HL-60 (cell line): ENCODE measurements at regions not wholly inside any gene's neighbourhood (a gene's known extent, or its start where the extent isn't known, plus 50 kb on each side); places are given as distances from the start of the nearest gene placed in this dataset.

Source experiments
- POLR2AphosphoS5 ChIP-seq: IDR thresholded peaks from 2 replicates; pipeline ENCODE4 v1.6.1; 2012; ENCODE audit warnings: low read depth
- REST ChIP-seq: IDR thresholded peaks from 2 replicates; pipeline ENCODE4 v1.6.1; 2012; ENCODE audit warnings: low read depth; ENCODE audit not compliant: insufficient replicate concordance
- TF ChIP-seq, protein P1 (sequence below): IDR thresholded peaks from one replicate; pipeline ENCODE4 v1.5.1; 2011; ENCODE audit warnings: low read length, control low read depth, inconsistent platforms; ENCODE audit not compliant: insufficient read depth

GRCh38 chr11:87820011-87820410 lies 355.2 kb downstream of the RAB38 start:
- TF ChIP-seq, protein P1, sequence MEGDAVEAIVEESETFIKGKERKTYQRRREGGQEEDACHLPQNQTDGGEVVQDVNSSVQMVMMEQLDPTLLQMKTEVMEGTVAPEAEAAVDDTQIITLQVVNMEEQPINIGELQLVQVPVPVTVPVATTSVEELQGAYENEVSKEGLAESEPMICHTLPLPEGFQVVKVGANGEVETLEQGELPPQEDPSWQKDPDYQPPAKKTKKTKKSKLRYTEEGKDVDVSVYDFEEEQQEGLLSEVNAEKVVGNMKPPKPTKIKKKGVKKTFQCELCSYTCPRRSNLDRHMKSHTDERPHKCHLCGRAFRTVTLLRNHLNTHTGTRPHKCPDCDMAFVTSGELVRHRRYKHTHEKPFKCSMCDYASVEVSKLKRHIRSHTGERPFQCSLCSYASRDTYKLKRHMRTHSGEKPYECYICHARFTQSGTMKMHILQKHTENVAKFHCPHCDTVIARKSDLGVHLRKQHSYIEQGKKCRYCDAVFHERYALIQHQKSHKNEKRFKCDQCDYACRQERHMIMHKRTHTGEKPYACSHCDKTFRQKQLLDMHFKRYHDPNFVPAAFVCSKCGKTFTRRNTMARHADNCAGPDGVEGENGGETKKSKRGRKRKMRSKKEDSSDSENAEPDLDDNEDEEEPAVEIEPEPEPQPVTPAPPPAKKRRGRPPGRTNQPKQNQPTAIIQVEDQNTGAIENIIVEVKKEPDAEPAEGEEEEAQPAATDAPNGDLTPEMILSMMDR, result no peak
- TF ChIP-seq REST (no peak), POLR2AphosphoS5 (no peak)
